ENCODE measurements at regions not wholly inside any gene's neighbourhood (a gene's known extent, or its start where the extent isn't known, plus 50 kb on each side); places are given as distances from the start of the nearest gene placed in this dataset.

- DNase-seq (ENCODE audit: low read depth) = no peak
Measured at GRCh38 chr10:36224431-36224985, 582.4 kb upstream of the FZD8 start.

GRCh38 chr10:36221101-36221500 lies 579.0 kb upstream of the FZD8 start:
- DNase-seq (ENCODE audit: low read depth) = no peak

GRCh38 chr10:36220151-36220550 lies 578.1 kb upstream of the FZD8 start:
- no peak for DNase-seq (ENCODE audit: low read depth)

GRCh38 chr10:36211856-36212255 lies 569.8 kb upstream of the FZD8 start:
- DNase-seq (ENCODE audit: low read depth) = no peak

GRCh38 chr10:36209480-36209879 lies 567.4 kb upstream of the FZD8 start:
- DNase-seq (ENCODE audit: low read depth) = no peak

GRCh38 chr10:36202881-36203280 lies 560.8 kb upstream of the FZD8 start:
- DNase-seq (ENCODE audit: low read depth) = no peak

- no peak for DNase-seq (ENCODE audit: low read depth)
Measured at GRCh38 chr10:36200577-36200976, 558.5 kb upstream of the FZD8 start.

DNA sequence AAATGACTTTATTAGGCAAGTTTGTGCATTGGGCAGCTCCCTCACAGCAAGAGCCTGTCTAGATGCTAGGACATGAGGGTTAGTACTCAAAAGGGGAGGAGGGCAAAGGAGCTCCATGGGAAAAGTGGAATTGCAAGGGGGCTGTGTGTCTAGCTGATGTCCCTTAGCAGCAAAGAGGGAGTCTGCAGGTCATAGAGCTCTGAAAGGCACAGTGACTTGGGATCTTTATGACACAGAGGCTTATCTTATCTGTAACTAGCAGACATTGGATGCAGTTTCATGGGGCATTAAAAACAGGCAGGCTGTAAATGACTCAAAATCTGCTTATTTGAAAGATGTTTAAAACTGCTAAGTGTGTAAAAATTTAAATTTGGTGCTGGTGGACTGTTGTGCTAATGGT lies 556.2 kb upstream of the FZD8 start:
- no peak for DNase-seq (ENCODE audit: low read depth)

DNA sequence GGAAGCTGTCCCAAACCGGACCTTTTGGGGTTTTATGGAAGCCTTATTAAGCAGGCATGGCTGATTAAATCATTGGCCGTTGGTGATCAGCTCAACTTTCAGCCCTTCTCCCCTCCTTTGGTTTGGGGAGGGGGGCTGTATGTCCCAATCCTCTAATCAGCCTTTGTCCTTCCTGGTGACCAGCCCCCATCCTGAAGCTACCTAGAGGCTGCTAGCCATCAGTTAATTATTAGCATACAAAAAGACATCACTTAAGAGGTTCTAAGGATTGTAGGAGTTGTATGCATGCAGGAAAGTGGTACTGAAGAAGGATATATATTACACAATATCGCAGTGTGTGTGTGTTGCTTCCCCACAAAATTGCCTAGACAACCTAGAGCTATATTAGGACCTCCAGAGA lies 553.3 kb upstream of the FZD8 start:
- no peak for DNase-seq (ENCODE audit: low read depth)

- no peak for DNase-seq (ENCODE audit: low read depth)
Measured at GRCh38 chr10:36194276-36194675, 552.2 kb upstream of the FZD8 start.

DNA sequence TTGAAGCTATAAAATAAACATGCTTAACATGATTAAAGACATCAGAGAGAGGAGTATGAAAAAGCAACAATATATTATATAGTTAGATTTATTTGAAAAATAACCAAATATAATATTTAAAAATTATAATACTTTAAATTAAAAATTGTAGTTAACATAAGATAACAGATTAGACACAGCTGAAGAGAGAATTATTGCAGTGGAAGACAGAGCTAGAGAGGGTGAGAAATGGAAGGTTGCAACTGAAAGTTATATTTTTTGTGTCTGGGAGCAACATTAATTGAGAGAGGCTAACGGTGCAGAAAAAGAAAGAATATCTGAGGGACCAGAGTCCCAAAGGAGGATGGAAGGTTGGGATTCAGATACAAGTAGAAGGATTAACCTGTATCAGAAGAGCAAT lies 548.9 kb upstream of the FZD8 start:
- no peak for DNase-seq (ENCODE audit: low read depth)

DNA sequence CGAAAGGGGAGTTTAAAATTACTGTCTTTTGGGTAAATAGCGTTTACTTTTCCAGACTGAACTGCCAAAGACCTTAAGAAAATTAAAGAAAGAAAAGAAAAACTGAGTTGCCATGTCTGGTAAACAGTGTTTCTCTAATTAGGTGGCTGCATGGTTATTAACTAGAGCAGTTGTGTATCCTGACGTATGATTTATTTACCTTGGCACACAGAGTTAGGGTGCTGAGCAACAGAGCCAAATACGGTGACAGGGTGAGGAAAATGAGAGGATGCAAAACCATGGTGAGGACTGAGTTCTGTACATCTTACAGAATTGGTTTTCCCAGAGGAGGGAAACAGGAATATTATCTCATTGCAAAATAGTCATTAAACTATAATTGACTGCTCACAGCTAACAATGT lies 546.4 kb upstream of the FZD8 start:
- DNase-seq (ENCODE audit: low read depth) = no peak

- DNase-seq (ENCODE audit: low read depth) = no peak
Measured at GRCh38 chr10:36188080-36188453, 546.0 kb upstream of the FZD8 start.

- no peak for DNase-seq (ENCODE audit: low read depth)
Measured at GRCh38 chr10:36187380-36188079, 545.4 kb upstream of the FZD8 start.

- DNase-seq (ENCODE audit: low read depth) = no peak
Measured at GRCh38 chr10:36185097-36185496, 543.0 kb upstream of the FZD8 start.

- DNase-seq (ENCODE audit: low read depth) = no peak
Measured at GRCh38 chr10:36183726-36184125, 541.6 kb upstream of the FZD8 start.

DNA sequence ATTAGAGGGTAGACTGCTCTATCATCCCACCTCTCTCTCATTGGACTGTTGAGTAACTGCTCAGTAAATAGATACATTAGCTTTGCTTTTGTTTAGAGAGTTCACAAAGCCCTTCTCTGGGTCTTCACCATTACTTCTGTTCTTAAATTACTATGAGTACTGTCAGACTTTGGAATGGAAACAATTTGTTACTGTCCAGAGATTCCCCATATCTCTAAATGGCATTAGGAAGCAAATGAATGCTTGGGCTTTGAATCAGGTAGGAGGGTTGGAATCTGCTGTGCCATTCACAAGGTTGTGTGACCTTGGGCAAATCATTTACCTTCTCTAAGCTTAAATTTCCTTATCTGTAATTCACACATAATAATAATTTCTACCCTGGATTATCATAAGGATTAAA lies 541.0 kb upstream of the FZD8 start:
- no peak for DNase-seq (ENCODE audit: low read depth)

- DNase-seq (ENCODE audit: low read depth) = no peak
Measured at GRCh38 chr10:36182606-36183005, 540.5 kb upstream of the FZD8 start.

DNA sequence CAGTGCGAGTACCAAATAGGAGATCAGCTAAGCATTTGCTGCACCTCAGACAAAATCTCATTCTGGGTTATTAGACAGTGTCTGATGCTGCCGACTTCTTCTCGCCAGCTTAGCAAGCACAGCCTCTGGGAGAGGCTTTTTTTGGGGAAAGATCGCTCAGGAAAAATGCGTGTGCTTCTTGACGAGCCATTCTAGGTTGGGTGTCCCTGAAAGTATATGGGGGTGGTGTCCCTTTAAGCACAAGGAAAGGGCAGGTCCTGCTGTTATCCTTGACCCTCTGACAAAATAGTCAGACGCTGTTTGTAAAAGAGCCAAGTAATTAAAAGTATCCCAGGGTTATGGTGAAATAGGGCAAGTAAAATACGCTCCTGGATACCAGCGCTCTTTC lies 540.1 kb upstream of the FZD8 start:
- no peak for DNase-seq (ENCODE audit: low read depth)

- DNase-seq (ENCODE audit: low read depth) = peak; percentile 22
Measured at GRCh38 chr10:36181426-36182178, 539.5 kb upstream of the FZD8 start.

DNA sequence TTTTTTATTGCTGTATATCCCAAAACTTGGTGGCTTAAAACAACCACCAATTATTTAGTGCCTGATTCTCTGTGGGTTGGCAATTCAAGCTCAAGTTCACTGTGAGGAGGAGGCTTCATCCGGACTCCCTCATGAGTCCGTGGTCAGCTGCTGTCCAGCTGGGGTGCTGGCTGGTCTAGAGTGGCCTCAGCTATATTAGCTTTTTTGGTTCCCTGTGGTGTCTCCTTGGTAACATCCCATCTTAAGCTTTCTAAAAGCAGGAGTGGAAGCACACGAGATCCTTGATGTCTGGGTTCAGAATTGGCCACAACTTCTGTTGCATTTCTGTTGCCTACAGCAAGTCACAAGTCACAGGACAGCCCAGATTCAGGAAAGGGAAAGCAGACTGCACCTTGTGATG lies 536.5 kb upstream of the FZD8 start:
- no peak for DNase-seq (ENCODE audit: low read depth)

DNA sequence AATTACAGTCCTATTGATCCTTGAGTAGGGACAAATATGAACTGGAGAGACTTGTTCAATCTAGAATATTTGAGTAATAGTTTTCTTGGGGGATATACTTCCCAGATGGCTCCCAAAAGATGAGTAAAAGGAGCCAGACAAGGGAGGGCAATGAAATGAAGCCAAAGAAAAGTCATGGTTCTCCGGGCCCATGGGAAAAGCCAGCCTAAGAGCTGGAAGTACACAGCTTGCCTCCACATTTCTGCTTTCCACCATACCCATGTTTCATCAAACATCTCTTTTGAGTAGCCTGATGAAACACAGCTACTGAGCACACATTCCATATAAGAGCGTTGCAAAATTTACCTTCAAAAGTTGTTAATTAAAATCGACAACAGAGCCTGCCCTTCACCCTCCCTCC lies 535.0 kb upstream of the FZD8 start:
- no peak for DNase-seq (ENCODE audit: low read depth)

DNA sequence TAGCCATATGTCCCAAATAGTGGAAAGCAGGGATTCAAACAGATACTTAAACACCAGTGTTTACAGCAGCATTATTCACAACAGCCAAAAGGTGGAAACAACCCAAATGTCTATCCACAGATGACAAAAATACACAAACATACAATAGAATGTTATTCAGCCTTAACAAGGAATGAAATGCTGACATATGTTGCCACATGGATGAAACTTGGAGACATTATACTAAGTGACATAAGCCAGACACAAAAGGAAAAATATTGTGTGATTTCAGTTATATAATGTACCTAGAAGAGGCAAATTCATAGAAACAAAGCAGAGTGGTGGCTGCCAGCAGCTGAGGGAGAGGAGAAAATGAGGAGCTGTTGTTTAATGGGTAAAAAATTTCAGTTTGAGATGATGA lies 533.9 kb upstream of the FZD8 start:
- DNase-seq (ENCODE audit: low read depth) = no peak

DNA sequence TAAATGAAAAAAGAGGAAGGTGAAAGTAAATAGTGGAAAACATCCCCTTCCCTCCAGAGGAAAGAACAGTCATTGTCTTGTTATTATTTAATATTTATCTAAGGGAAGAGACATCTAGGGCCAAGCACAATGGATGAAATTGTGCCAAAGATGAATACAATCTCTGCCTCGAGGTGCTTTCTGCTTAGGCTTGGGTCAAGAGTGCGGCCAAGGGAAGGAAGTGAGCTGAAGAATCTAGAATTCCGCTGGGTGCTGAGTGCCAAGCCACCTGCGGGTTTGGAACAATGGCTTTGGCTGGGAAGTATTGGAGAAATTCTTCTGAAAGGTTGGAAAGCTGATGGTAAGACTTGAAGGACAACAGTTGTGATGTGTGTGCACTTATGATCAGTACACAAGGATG lies 531.3 kb upstream of the FZD8 start:
- DNase-seq (ENCODE audit: low read depth) = no peak

All from GM04504 (cell line).